Hepatic stellate cell (primary cell): ENCODE measurements at regions not wholly inside any gene's neighbourhood (a gene's known extent, or its start where the extent isn't known, plus 50 kb on each side); places are given as distances from the start of the nearest gene placed in this dataset.
"Not testable (repeated sequence)": the region's sequence is repeated elsewhere in the genome, so short reads cannot be mapped to it uniquely, and the experiment has no call there.

Experiments used
- DNase-seq: peaks from one replicate; pipeline ENCODE4 v3.0.0; 2011; ENCODE audit warnings: low spot score

GRCh38 chr7:51619880-51620279 is 303.3 kb upstream of the COBL start:
- no peak for DNase-seq

DNA sequence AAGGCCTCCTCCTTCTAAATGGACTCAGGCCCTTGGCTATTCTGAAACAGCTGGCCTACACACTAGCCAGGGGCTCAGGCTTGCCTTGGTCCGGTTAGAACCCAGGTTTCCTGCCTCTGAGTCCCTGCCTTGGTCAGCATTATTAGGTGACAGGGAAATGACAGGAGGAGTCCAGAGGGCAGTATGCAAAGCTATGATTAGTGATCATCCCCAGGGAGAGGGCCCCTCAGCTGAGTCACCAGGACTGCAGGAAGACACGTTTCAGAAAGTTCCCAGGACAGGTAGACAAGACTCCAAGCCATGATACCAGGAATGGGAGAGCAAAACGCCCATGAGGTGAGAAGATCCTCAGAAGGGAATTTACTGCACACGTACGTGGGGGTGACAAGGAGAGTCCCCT is 301.1 kb upstream of the COBL start:
- no peak for DNase-seq

- DNase-seq, result no peak
Observed at GRCh38 chr7:51613911-51614357, 297.3 kb upstream of the COBL start.

- DNase-seq, result no peak
Observed at GRCh38 chr7:51611937-51612336, 295.3 kb upstream of the COBL start.

DNA sequence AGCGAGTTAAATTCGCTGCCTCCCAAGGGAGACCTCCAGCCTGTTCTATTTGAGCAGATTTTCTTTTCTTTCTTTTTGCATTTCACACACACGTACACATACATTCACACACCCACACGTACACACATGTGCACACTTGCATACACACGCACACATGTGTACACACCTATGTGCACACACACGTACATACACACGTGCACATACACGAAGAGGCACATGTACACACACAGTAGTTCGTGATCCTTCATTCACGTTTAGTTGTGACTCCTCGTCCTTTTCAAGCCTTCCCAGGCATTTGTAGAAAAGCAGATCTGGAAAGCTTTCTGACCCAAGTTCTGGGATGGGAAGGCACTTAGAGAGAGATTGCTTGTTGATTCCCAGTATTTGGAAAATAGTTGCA is 290.8 kb upstream of the COBL start:
- no peak for DNase-seq

DNA sequence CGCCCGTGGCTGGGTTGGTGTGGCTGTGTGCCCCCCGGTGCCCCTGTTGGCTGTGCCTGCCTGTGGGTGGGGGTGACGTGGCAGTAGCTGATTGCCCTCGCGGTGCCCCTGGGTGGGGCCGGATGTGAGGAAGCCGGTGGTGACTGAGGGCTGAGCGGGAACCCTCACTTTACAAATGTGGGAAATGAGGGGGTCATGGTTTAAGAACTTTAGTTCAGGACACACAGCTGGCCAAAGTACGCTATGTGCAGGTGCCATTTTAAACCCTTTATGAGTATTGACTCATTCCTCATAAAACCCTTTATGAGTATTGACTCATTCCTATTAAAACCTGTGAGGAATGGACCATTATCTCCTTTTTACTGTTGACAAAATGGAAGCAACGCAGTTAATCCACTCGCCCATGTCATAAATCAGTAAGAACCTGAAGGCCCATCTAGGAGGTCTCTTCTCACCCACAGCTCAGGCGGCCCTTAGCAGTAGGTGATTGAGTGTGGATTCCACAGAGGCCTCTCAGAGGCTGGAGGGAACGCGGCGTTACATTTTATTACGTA is 290.1 kb upstream of the COBL start:
- DNase-seq, result no peak

DNA sequence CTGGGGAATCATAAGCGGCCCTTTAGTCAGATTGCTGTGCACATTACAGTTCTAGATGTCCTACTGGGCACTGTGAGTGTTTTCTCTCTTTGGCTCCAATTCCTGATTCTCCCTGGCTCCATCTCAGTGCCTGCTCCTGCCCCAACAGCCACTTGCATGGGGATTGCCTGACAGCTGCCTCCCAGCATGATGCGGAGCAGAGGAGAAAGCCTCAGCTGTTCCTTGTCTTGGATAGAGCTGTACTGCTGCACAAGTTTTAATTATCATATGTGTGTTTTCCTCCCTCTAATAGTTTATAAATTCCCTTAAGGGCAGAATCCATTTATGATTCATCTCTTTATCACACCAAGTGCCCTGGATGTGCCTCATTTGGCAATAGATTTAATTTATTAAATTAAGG is 285.8 kb upstream of the COBL start:
- no peak for DNase-seq

DNA sequence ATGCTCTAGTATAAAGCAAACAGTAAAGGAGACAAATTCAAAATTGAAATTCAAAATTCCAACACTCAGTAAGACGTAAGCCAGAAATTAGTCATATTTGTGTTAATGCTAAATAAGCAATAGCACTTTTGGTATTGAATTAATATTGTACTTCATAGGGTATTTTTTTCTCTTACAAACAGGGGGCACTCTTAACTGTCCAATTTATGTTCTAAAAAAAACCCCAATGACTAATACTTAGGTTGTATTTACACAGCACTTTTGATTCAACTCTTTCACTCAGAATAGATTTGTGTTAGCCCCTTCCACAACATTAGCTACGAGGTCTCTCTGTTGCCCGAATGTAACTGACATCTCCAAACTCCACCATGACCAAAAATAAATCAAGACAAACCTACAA is 284.9 kb upstream of the COBL start:
- no peak for DNase-seq

DNA sequence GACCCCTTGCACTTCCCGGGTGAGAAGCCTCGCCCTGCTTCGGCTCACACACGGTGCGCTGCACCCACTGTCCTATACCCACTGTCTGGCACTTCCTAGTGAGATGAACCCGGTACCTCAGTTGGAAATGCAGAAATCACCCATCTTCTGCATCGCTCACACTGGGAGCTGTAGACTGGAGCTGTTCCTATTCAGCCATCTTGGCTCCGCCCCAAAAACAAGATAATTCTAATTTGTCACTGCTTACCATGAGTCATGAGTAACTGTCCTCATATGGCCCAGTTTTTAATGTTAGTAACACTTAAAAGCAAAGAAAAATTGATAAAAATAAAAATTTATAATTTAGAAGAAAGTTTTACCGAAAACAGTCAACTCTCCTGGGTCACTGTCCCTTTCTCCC is 283.3 kb upstream of the COBL start:
- DNase-seq, result not testable (repeated sequence)

DNA sequence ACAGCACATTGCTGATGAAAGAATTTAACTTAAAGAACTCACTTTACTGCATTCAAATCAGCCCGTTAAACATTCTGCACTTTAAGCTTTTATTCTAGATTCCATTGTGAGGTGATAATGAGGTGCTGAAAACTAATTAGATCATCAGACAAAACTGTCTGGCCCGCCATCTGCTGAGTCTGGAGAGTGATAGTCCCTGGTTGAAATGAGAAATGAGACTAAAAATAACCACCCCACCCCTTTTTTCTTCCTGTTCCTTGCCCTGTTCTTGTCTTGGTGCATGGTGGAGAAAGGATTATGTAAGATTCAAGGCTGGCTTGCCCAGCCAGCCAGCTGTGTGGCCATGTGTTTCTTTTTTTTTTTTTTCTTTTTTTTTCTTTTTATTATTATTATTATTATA is 277.0 kb upstream of the COBL start:
- no peak for DNase-seq

DNA sequence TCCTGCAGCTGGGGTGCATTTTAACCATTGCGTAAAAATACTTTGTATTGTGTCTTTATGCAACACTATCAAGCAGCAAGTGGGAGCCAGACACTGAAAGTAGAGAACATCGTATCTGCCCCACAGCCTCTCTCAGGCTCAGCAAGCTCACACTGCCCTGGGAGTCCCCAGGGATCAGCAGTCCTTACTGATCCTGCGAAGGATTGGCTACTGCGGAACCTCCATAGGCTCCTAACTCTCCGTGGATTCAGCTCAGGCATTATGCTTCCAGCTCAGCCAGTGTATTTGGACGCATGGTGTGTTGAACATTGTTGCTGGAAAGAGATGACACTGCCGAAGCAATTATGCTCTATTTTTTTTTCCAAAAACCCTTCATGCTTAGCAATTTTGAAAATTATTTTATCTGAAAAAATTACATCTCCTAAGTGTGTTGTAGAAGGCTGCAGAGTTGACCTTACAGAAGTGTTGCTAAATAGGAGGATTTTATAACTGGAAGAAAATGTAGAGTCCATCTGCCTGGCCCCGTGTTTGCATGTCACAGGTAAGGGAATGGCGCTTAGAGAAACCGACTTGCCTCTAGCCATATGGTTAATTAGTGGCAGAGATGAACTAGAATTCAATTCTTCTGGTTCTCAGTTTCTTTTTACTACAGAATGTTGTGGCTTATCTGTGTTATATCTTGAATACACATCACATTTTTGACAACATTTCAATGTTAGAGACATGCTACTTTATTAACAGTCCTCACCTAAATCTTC is 276.4 kb upstream of the COBL start:
- no peak for DNase-seq

DNA sequence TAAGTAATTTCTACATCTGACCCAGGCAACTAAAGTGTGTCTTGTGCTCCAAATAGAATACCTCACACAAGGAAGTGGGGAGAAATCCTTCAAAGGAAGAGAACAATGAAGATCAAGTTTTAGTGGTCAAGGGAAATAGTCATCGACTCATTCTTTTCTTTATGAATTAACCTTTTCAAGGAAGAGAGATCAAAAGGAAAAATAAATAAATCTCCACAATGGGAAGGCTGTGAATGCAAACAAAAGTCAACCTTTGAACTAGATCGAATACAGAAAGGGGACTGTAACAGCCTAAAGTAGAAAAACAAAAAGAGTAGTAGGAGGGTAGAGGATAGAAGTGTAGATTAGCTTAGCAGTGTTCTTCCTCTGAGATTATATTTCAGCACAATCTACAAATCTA is 274.6 kb upstream of the COBL start:
- DNase-seq, result no peak

DNA sequence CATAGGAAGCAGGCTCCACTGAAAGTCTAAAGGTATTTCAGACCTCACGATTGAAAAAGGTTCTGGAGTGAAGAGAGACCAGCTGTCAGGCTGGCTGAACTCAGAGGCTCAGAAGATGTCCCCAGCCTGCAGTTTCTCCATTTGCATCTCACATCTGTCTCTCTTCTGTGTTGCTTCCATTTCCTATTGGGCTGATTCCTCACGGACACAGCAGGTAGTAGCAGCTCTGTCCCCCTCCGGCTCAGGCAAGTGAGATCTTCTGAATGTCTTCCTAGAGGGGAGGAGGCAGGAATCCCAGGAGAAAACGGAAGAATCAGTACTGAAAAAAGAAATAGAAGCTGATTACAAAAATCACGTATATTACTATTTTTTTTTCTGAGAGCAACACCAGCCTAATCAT is 274.1 kb upstream of the COBL start:
- no peak for DNase-seq

DNA sequence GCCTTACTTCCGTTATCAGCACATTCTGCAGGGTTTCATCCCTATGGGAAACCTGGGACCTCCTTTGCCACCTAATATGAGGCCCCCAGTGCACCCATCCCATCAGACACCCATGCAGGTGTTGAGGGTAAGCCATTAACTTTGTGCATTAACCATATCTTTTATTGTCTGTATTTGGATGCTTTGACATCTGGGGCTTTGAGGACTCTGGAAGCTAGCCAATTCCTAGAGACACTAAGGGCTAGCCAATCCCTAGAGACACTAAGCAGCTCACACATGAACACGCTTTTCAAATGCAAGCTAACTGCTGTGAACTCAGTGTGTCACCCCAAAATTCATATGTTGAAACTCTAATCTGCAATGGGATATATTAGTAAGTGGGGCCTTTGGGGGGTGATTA is 272.5 kb upstream of the COBL start:
- no peak for DNase-seq

GRCh38 chr7:51587604-51588003 is 271.0 kb upstream of the COBL start:
- no peak for DNase-seq

DNA sequence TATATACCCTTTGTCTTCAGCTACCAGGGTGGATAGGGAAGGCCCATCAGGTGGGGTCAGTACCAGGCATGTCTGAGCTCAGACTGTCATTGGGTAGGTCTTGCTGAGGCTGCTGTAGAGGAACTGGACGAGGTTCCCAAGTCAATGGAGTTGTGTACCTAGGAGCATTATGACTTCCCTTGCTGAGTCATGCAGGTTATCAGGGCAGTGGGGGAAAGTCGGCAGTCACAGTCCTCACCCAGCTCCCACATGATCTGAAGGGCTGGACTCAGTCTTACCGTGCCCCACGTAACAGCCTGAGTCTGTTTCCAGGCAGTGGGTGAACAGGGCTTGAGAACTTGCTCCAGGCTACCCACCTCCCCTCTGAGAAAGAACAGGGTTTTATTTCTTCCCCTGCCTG is 260.8 kb upstream of the COBL start:
- no peak for DNase-seq

DNA sequence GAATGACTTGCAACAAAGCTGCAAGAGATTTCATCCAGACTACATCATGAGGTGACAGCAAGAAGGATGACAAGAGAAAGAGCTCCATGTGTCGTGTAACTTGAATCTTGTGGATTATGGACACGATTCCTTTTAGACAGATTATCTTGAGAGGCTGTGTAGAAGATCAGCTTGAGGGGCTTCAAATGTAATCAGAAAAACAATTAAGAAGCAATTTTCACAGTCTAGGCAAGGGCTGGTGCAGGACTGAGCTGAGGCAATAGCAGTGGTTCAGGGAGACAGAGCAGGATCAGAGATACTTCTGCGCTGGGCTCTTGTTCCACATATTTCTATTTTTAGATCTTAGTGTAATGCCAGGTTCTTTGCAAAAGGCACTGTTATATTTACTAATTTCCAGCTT is 253.0 kb upstream of the COBL start:
- no peak for DNase-seq

DNA sequence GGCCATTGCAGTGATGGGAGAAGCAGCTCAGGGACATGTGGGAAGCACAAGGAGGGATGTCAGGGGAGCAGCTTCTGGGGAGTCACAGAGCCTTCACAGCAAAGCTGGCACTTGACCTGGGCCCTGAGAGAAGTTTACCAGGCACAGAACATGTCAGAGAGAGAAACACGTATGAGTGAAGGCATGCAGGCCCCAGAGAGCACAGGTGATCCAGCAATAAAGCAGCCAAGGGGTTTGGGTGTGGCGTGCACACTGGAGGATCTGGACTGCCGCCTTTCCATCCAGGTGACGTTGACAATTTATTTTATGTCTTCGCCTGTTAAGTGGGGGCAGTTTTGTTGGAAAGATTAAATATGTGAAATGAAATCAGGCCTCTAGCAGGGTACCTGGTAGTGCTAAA is 252.6 kb upstream of the COBL start:
- DNase-seq, result no peak

DNA sequence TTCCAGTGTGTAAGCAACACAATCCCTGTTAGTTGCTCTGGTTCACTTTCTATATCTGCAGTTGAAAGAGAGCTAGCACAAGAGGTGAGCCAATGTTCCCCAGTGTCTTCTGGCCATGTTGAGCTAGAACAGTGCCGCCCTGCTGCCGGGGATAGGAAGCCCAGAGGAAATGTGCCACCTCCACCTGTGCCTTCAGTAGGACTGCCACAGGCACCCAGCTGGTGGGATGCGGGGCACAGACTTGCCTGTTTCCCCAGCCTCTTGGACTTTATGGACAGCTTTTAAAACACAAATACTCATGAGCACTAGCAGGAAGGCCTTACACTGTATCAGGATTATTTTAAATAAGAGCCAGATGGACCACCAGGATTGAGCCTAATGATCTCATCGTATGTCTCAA is 234.5 kb upstream of the COBL start:
- no peak for DNase-seq

DNA sequence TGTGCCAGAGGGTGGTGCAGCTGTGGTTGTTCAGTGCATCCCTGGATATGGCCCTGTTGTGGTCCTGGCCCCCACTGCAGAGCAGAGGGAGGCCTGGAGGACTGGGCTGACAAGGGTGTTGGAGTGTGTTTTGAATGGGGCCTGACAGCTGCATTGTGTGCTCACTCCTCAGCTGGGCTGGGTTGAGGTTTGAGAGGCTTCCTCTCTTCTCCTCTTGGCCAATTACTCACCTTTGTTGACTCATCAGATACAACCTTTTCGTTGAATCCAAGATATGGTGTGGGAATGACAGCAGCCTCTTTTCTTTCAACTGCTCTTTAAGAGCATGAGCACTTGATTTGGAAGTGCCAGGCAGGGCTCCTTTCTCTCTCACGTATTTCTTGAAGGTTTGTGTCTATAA is 228.5 kb upstream of the COBL start:
- no peak for DNase-seq

DNA sequence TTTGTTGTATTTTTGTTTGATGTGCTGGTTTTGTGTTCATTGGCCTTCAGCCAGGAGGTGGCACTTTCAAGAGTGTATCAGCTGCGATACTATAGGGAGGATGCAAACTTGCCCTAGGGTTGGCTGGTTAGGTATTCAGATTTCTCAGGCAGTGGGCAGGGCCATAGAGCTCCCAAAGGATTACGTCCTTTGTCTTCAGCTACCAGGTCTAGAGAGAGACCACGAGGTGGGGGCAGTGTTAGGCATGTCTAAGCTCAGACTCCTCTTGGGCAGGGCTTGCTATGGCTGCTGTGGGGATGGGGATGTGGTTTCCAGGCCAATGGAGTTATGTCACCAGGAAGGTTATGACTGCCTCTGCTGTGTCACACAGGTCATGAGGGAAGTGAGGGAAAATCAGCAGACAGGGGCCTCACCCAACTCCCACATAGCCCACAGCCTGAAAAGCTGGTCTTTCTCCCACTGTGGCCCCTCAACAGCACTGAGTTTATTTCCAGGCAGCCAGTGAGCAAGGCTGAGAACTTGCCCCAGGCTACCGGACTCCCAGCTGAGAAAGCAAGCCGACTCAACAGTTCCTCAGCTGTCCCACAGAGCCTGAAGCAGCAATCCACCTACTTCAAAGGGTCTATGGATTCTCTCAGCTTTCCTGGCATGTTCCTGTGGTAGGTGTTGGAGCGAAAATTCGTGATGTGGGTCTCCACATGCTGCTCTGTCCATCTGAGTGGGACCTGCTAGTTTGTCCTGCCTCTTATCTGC is 227.4 kb upstream of the COBL start:
- DNase-seq, result no peak

- not testable (repeated sequence) for DNase-seq
Observed at GRCh38 chr7:51540906-51541305, 224.3 kb upstream of the COBL start.

GRCh38 chr7:51539840-51540239 is 223.2 kb upstream of the COBL start:
- DNase-seq, result no peak

GRCh38 chr7:51528172-51528571 is 211.6 kb upstream of the COBL start:
- DNase-seq, result no peak
